B cell (primary cell): ENCODE measurements at regions not wholly inside any gene's neighbourhood (a gene's known extent, or its start where the extent isn't known, plus 50 kb on each side); places are given as distances from the start of the nearest gene placed in this dataset.

Source experiments
- ATAC-seq: fragments of 200-7000 bp; cut with Tn5 transposase; one replicate; pipeline ENCODE4 v1.10.0; 2021; ENCODE audit warnings: low read depth, mild to moderate bottlenecking, moderate number of reproducible peaks, moderate library complexity
- CTCF ChIA-PET: fragments of 350-600 bp; sonication (Branson Sonifier 250); formaldehyde crosslinking; loops from one replicate; lab custom pipeline; 2021; ENCODE audit warnings: antibody characterized with exemption, inconsistent platforms; lab: Charles Lee
- POLR2A ChIA-PET: fragments of 350-600 bp; sonication (Branson Sonifier 250); formaldehyde crosslinking; loops from one replicate; lab custom pipeline; 2021; ENCODE audit warnings: antibody characterized with exemption; lab: Charles Lee
- DNase-seq: peaks from one replicate; pipeline ENCODE4 v3.0.0; 2013
- H2AFZ ChIP-seq: 2 replicates; pipeline ENCODE4 v1.6.1; 2012; ENCODE audit warnings: mild to moderate bottlenecking, low read depth, low read length; ENCODE audit not compliant: insufficient read depth, poor library complexity, severe bottlenecking
- H3K27ac ChIP-seq, 2 donors: 1 replicate in 1 of 2; 2 replicates in 1 of 2; pipeline ENCODE4 v1.5.1; 2012 to 2013; ENCODE audit warnings: low read length in 2 of 2, mild to moderate bottlenecking in 2 of 2, moderate library complexity in 1 of 2
- H3K27me3 ChIP-seq, 4 experiments: fragments of 200-600 bp in 1 of 4; sonication (generic) in 1 of 4; replicated peaks in 1 of 4; 1 replicate in 2 of 4; 2 replicates in 2 of 4; pipeline versions ENCODE4 v1.6.1 to v1.7.0; 2013 to 2016; ENCODE audit warnings: low read length in 3 of 4, mild to moderate bottlenecking in 2 of 4, mixed read lengths in 1 of 4, moderate library complexity in 1 of 4; ENCODE audit not compliant: insufficient read depth in 4 of 4, control insufficient read depth in 3 of 4; ENCODE audit errors: control extremely low read depth in 1 of 4
- H3K36me3 ChIP-seq, 2 experiments: replicated peaks in 1 of 2; 1 replicate in 1 of 2; 2 replicates in 1 of 2; pipeline versions ENCODE4 v1.6.1 to v1.7.1; 2013; ENCODE audit warnings: low read length in 1 of 2; ENCODE audit not compliant: insufficient read depth in 2 of 2, control insufficient read depth in 1 of 2; ENCODE audit errors: control extremely low read depth in 1 of 2, extremely low read depth in 1 of 2
- H3K4me1 ChIP-seq, 2 donors: fragments of 200-600 bp in 1 of 2; sonication (generic) in 1 of 2; 1 replicate in 1 of 2; 2 replicates in 1 of 2; pipeline versions ENCODE4 v1.5.1 to v1.6.1; 2013 to 2017; ENCODE audit warnings: low read length in 2 of 2; ENCODE audit not compliant: control insufficient read depth in 2 of 2, insufficient read depth in 2 of 2
- H3K4me2 ChIP-seq: replicated peaks from 2 replicates; pipeline ENCODE3; 2012; ENCODE audit warnings: mild to moderate bottlenecking, low read depth, low read length; ENCODE audit not compliant: poor library complexity, severe bottlenecking
- H3K4me3 ChIP-seq, 5 experiments: fragments of 200-600 bp in 1 of 5; sonication (generic) in 1 of 5; 1 replicate in 3 of 5; 2 replicates in 2 of 5; pipeline versions ENCODE4 v1.5.1 to v1.7.0; 2011 to 2016; ENCODE audit warnings: low read length in 4 of 5, mild to moderate bottlenecking in 4 of 5, low read depth in 2 of 5, control low read depth in 1 of 5, moderate library complexity in 1 of 5; ENCODE audit not compliant: insufficient read depth in 1 of 5; ENCODE audit errors: control extremely low read depth in 1 of 5, extremely low read depth in 1 of 5
- H3K79me2 ChIP-seq: fragments of 200-600 bp; sonication (generic); one replicate; pipeline ENCODE4 v1.6.0; 2016; ENCODE audit warnings: low read length; ENCODE audit not compliant: control insufficient read depth, insufficient read depth
- H3K9ac ChIP-seq: fragments of 200-600 bp; sonication (generic); 2 replicates; pipeline ENCODE4 v1.6.1; 2017; ENCODE audit warnings: mild to moderate bottlenecking, low read length, moderate library complexity
- H3K9me3 ChIP-seq, 3 donors: one replicate each; pipeline versions ENCODE4 v1.6.1 to v1.7.1; 2013; ENCODE audit warnings: low read length in 2 of 3; ENCODE audit not compliant: control insufficient read depth in 2 of 3, insufficient read depth in 1 of 3; ENCODE audit errors: control extremely low read depth in 1 of 3
- H4K20me1 ChIP-seq: 2 replicates; pipeline ENCODE4 v1.6.0; 2012; ENCODE audit warnings: mild to moderate bottlenecking, low read length; ENCODE audit not compliant: insufficient read depth, control insufficient read depth, poor library complexity, severe bottlenecking
- H3K27ac Mint-ChIP-seq: one replicate; pipeline ENCODE4 v1.8.0; 2021; ENCODE audit warnings: mixed read lengths
- H3K27me3 Mint-ChIP-seq: one replicate; pipeline ENCODE4 v1.8.0; 2021; ENCODE audit warnings: mixed read lengths
- H3K4me1 Mint-ChIP-seq: one replicate; pipeline ENCODE4 v1.8.0; 2021; ENCODE audit warnings: mixed read lengths
- H3K4me3 Mint-ChIP-seq: one replicate; pipeline ENCODE4 v1.8.0; 2021; ENCODE audit warnings: mixed read lengths
- H3K9me3 Mint-ChIP-seq: one replicate; pipeline ENCODE4 v1.8.0; 2022; ENCODE audit warnings: mixed read lengths; ENCODE audit not compliant: insufficient read depth
- CTCF ChIP-seq: fragments of 200-600 bp; IDR thresholded peaks from one replicate; pipeline ENCODE4 v1.8.0; 2022; ENCODE audit warnings: antibody characterized with exemption, mild to moderate bottlenecking
- EZH2 ChIP-seq: IDR thresholded peaks from 2 replicates; pipeline ENCODE4 v1.6.1; 2012; ENCODE audit warnings: borderline replicate concordance, low read depth, mild to moderate bottlenecking, moderate library complexity, low read length; ENCODE audit not compliant: insufficient read depth, poor library complexity, severe bottlenecking
- WGBS: methylation state at CpG from one replicate; pipeline ENCODE4 v1.1.5; 2013; ENCODE audit warnings: missing lambda C conversion rate; ENCODE audit not compliant: insufficient coverage; 5-methylcytosine and 5-hydroxymethylcytosine counted together
- intact Hi-C: fragments of 100-400 bp; cut with micrococcal nuclease; formaldehyde crosslinking; loops from one replicate; pipeline ENCODE4 v1.10.0; 2022

- no peak overlapping the region for H3K27ac ChIP-seq
- WGBS = 88% methylated on average over 9 of the region's 9 CpGs
- no peaks in the 10 kb centered on the region for H3K4me1 ChIP-seq
- DNase-seq (no peak), ATAC-seq (no peak)
- H3K4me3 Mint-ChIP-seq = no peak overlapping the region
- H3K79me2 ChIP-seq = no peaks in the 10 kb centered on the region
- no peak overlapping the region for H2AFZ ChIP-seq
- H3K27me3 Mint-ChIP-seq = peaks cover 25% of the 10 kb centered on the region
- H3K36me3 ChIP-seq = no peaks in the 10 kb centered on the region
- peaks cover 3% of the 10 kb centered on the region for H3K9me3 Mint-ChIP-seq
- no peaks in the 10 kb centered on the region for H3K4me1 Mint-ChIP-seq
- no peak overlapping the region for H3K9ac ChIP-seq
- ChIA-PET POLR2A (no interaction called here), CTCF (no interaction called here)
- H3K27ac Mint-ChIP-seq = no peak overlapping the region
- no peak overlapping the region for H3K4me2 ChIP-seq
- H3K4me3 ChIP-seq = no peak overlapping the region
- H3K9me3 ChIP-seq = peaks cover 0 to 14% (median 0%) of the 10 kb centered on the region in 3 donors
- H3K27me3 ChIP-seq = peaks cover 0 to 3% (median 0%) of the 10 kb centered on the region in 4 experiments
- intact Hi-C loops = no loop called here
- H4K20me1 ChIP-seq = no peaks in the 10 kb centered on the region
- no peak for TF ChIP-seq CTCF
- TF ChIP-seq EZH2 = no peak
These were observed 145.7 kb upstream of the HDAC4 start for GRCh38 chr2:239546541-239546940.

GRCh38 chr2:239545741-239546392 is 145.0 kb upstream of the HDAC4 start:
- Histone ChIP-seq H3K79me2 (no peaks in the 10 kb centered on the region), H3K9me3 (peaks cover 0 to 14% (median 0%) of the 10 kb centered on the region in 3 donors), H3K27ac (no peak overlapping the region), H3K36me3 (no peaks in the 10 kb centered on the region), H3K4me1 (no peaks in the 10 kb centered on the region), H4K20me1 (no peaks in the 10 kb centered on the region), H3K27me3 (peaks cover 0 to 3% (median 0%) of the 10 kb centered on the region in 4 experiments), H2AFZ (no peak overlapping the region), H3K4me3 (no peak overlapping the region), H3K9ac (no peak overlapping the region), H3K4me2 (no peak overlapping the region)
- WGBS = 94% methylated on average over 14 of the region's 14 CpGs
- intact Hi-C loops = no loop called here
- Mint-ChIP-seq H3K9me3 (peaks cover 3% of the 10 kb centered on the region), H3K4me1 (no peaks in the 10 kb centered on the region), H3K27ac (no peak overlapping the region), H3K4me3 (no peak overlapping the region), H3K27me3 (peaks cover 25% of the 10 kb centered on the region)
- DNase-seq = no peak
- CTCF ChIA-PET = no interaction called here
- ATAC-seq = no peak
- POLR2A ChIA-PET = no interaction called here
- no peak for TF ChIP-seq CTCF
- no peak for TF ChIP-seq EZH2
